Posterior vena cava (tissue), 2 donors: ENCODE measurements at regions not wholly inside any gene's neighbourhood (a gene's known extent, or its start where the extent isn't known, plus 50 kb on each side); places are given as distances from the start of the nearest gene placed in this dataset.

Experiments used
- DNase-seq: peaks from one replicate; pipeline ENCODE4 v3.0.0-alpha.2; 2020; ENCODE audit warnings: low spot score
- intact Hi-C, 2 donors: fragments of 100-400 bp; cut with DNase I; formaldehyde crosslinking; loops; one replicate each; pipeline versions ENCODE4 v1.14.1 to v1.14.2; 2022 to 2023
- donor health status: DM: yes; HTN: yes; CAD: no.
- donor health status: DM: yes; HTN: yes; CAD: no.

DNA sequence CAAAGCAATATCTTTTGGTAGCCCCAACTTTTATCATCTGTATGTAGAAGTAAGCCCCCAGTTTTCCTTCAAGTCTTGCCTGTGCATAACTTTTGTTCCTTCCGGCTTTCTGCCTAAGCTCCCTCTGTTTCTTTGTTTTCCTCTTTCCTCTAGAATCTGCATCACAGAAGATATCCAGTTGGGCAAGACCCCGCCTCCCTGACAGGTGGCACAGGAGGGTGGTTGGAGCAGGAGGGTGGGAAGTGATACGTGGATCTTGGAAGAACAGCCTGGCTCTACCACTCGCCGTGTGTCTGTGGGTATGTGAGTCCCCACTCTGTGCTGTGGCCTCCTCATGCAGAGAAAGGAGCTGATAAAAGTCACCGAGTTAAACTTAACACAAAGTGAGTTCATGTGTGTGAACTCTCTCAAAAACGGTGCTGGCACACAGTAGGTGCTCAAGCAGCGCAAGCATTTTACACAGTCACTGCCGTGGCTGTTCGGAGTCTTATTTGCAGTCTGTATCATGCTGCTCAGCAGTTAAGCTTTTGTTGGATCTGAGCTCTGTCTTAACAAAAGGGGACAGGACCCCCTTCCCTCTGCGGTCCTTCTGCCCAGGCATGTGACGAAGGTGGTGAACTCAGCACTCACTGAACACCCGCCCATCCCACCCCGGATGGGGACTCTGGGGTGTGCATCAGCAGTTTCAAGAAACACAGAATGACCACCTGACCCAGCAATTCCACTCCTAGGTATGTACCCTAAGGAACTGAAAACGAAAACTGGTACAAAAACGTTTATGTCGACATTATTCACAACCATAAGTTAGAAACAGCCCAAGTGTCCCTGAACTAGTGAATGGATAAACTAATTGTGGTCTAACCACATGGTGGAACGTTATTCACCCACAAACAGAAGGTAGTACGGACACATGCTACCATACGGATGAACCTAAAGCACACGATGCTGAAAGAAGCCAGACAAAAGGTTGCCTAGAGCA, 249.1 kb downstream of the CTTN start:
- no peak for DNase-seq
- intact Hi-C loops, result no loop called here

DNA sequence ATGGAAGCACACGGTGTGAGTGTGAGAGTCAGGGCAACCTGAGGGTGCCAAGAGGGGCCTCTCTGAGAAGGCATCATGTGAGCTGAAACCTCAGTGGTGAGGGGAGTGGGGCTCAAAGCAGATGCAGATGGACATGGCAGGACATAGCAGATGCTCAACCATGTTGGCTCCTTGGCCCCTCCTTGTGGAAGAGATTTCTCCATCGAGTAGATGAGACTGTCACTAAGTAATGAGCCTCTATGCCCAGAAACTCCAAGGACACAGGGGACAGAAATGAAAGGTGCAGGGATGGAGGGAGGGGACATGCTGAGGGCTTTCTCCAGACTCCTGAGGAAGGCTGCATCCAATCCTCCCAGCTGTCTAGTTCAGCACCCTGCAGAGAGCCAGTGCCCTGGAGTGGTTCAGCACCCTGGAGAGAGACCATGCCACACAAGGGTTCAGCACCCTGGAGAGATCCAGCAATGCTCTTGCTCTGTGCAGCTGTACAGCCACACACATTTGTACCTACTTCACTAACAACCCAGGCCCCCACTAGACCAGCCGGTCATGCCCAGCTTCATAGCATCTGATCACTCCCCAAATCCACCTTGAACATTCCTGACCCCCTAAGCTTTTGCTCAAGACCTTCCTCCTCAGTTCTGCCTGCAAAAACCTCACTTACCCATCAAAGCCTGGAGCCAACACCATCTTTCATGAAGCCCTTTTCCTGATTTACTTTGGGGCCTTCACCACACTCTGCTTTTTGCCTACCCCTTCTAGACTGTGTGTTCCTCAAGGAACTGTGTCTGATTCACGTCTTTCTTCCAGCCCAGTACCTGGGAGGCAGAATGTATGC, 252.0 kb downstream of the CTTN start:
- DNase-seq, result no peak
- intact Hi-C loops, result no loop called here

- no peak for DNase-seq
- intact Hi-C loops, result no loop called here
Measured at GRCh38 chr11:70651031-70651430, 252.7 kb downstream of the CTTN start.

GRCh38 chr11:70654016-70654415, 255.7 kb downstream of the CTTN start:
- intact Hi-C loops, result no loop called here
- no peak for DNase-seq

GRCh38 chr11:70655816-70656215, 257.5 kb downstream of the CTTN start:
- DNase-seq, result no peak
- intact Hi-C loops, result no loop called here

- no peak for DNase-seq
- intact Hi-C loops, result no loop called here
Measured at GRCh38 chr11:70656252-70656651, 257.9 kb downstream of the CTTN start.

DNA sequence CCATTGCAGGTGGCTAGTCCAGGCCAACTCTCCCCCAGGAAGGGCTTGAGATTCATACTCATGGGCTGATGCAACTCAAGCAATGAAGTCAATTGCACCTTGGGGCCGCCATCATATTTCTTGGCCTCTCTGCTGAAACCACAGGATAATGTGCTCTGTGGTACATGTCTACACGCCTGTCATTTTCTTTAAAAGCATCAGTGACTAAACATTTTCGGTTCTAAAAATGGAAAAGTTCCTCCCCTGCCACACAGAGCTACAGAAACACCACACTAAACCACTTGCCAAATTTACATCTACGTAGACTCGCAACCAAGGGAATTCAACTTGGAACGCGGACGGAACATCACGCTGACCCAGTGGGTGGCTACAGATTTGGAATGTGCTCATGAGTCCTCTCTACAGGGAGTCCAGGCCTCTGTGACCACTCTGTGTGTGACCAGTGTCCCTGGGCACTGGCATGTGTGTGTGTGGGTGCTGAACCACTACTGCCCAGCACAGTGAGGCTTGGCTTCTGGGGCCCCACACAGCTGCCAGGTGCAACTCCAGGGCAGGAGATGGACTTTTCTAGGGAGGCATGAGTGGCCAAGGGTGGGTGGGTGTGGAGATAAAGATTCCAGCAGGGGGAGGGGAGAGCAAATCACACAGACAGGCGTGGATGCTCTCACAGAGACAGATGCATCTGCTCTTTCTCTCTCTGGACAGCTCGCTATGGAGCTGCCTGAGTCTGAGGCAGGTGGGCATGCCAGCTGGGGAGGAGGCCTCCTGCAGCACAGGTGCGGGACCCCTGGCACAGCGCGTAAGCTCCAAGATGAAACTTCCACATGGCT, 261.9 kb downstream of the CTTN start:
- intact Hi-C loops, result no loop called here
- DNase-seq, result no peak

DNA sequence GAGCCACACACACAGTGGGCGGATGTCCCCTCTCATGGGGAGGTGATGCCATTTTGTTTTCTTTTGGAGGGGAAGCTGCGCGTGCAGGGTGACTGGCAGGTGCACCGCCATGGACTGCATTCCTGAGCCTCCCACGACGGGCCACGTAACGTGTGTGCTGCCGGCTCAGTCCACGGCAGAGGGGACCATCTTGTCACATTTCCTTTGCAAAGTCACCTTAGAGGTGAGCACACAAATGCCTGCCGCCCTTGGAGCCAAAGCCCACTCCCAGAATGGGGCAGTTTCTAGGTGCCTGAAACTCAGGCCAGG, 262.5 kb downstream of the CTTN start:
- intact Hi-C loops, result no loop called here
- no peak for DNase-seq

DNA sequence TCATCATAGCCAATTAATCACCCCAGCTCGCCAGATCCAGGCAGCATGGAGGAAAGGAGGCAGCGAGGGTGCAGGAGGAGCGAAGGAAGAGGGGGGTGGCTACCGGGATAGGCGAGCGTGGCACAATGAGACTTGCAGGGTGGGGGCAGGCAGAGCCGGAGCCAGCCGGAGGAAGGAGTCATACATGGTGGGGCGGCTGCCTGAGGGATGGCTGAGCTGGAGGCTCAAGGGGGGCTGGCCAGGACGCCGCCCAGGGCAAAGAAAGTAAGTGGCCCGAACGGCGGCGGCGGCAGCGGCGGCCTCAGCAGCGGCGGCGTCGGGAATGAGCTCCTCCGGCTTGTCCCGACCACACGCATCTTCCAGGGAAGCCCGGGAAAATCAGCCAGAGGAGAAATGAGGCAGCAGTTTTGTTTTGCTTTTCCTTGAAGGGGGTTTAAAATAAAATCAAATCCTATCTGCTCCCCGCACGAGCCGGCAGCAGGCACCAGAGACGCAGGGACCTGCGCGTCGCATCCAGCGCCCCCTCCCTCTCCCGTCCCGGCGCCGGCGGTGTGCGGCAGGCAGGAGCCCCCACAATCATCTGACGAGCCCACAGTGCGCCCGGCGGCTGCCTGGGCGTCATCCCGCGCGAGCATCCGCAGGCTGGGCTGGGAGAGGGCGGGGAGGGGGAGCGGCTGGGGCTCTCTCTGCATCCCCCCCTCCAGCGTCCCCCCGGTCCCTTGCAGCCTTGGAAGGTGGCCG, 263.6 kb downstream of the CTTN start:
- no peak for DNase-seq
- intact Hi-C loops, result no loop called here

DNA sequence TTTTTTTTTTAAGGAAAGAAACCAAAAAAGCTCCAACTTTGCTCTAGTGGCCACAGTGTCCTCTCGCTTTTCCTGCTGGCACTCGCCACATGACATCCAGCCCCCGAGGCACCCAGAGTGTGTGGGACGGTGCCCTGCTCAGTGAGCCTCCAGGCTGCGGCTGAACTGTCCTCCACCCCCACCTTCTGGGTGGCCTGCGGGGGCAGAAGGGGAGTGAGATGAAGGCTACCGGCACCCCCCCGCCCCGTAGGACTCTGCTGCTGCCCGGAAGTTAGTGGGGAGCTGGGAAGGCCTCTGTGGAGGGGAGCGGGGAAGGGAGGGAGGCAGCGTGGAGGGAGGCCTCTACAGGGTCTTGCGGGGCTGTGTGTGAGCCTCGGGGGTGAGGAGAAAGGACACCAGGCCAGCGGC, 264.4 kb downstream of the CTTN start:
- intact Hi-C loops, result no loop called here

GRCh38 chr11:70663815-70664214, 265.5 kb downstream of the CTTN start:
- DNase-seq, result no peak
- intact Hi-C loops, result no loop called here

More for the DNA sequence above, 264.4 kb downstream of the CTTN start:
- DNase-seq, result no peak

GRCh38 chr11:70666311-70666710, 268.0 kb downstream of the CTTN start:
- DNase-seq, result no peak
- intact Hi-C loops, result no loop called here

DNA sequence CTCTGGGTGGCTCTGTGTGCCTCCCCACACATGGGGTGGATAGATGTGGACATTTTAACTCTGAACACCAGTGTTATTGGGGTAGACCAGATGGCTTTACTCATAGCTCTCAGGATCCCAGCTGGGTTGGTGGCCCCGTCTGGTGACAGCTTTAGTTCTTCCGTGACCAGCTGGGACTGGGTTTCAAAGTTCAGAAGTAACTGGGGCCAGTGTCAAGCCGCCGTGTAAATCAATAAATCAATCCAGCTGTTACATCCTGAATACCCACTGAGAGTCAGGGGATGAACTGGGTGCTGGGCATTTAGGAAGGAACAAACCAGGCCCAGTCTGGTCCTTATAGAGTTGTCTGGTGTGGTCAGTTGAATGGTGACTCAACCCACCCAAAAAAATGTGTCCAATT, 269.4 kb downstream of the CTTN start:
- no peak for DNase-seq
- intact Hi-C loops, result no loop called here

DNA sequence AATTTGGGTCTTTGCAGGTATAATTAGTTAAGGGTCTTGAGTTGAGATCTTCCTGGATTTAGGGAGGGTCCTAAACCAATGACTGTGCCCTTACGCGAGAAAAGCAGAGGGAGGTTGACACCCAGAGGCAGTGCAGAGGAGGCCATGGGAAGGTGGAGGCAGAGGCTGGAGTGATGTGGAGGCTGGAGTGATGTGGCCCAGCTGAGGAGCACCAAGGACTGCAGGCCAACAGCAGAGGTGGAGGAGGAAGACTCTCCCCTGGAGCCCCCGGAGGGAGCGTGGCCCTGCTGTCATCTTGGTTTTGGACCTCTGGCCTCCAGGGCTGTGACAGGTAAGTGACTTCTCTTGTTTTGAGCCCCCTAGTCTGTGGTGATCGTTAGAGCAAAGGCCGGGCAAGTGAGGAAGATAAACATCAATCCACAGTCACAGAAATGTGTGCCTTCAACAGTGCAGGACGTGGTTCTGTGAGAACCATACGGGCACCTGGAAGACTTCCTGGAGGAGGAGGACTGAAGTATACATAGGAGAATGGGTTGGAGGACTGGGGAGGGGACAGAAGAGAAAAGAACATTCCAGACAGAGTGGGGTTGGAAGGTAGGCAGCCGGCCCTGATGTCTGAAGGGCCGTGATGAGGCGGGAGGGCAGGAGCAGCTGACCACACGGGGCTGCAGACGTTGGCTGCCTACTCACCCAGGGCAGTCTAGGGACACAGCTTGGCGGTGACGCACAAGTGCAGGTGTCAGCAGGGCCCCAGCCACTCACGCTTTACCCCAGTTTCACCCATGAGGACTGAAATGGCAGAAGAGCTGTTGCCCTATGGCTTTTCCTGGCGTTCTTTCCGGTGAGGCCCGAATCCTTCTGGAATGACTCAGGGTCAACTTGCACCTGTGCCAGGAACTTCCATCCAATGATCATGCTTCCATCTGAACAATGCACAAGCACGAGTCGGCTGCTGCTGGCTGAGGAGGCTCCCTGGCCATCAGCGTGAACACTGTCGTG, 270.2 kb downstream of the CTTN start:
- intact Hi-C loops, result no loop called here

DNA sequence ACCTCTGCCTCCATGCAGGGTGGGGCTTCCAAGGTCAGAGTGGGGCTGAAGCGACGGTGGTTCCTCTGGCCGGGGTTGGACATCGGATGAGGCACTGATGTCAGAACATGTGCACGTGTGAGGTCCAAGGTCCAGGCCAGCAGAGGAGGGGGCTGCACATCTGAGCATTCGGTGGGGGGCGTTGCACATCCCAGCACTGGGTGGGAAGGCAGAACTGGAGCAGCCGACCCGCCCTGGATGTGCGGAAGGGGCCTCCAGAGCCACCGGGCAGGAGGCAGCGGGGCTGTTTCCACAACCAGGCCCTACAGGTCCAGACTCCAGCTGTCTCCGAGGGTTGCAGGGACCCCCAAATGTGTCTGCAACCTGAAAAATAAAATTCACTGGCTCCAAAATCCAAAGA, 271.0 kb downstream of the CTTN start:
- intact Hi-C loops, result no loop called here
- DNase-seq, result no peak

More for the DNA sequence above, 270.2 kb downstream of the CTTN start:
- DNase-seq, result no peak

GRCh38 chr11:70669871-70670675, 271.7 kb downstream of the CTTN start:
- no peak for DNase-seq
- intact Hi-C loops, result no loop called here

DNA sequence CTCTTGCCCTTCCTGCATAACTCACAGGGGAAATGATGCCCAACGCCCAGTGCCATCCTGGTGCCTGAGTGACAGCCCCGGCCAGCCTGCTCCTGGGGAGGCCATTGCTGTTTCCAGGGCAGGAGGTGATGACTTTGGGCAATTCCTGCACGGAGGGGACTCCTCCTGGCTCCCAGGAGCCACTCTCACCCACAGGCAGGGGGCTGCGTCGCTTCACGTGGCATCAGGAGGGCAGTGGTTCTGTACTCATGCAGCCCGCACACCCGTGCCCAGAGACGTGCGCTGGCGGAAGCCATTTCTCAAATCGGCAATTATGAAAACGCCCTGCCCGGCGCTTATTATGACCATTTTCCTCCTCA, 272.3 kb downstream of the CTTN start:
- no peak for DNase-seq

More for the DNA sequence above, 272.3 kb downstream of the CTTN start:
- intact Hi-C loops, result no loop called here
